ENCODE measurements at regions not wholly inside any gene's neighbourhood (a gene's known extent, or its start where the extent isn't known, plus 50 kb on each side); places are given as distances from the start of the nearest gene placed in this dataset.
"Not testable (repeated sequence)": the region's sequence is repeated elsewhere in the genome, so short reads cannot be mapped to it uniquely, and the experiment has no call there.

DNA sequence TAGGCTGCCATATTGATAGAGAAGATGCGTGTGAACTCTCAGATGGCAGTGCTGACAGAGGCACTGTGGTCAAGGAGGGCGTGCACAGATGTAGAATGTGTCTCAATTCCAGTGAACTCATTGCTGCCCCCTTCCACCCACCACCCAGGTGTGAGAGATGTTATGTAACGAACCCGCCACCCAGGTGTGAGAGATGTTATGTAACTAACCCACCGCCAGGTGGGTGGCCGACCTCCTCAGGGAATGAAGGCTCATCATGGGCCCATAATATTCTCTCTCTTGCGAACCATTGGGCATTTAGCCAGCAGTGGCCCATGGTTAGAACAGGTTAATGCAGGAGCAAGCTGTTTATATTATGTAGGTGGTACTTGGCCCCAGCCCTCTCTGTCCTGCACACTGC is 140.4 kb upstream of the MTPN start:
- Histone ChIP-seq H3K27ac (ENCODE audit: low read depth, low read length, poor library complexity, severe bottlenecking) (no peak overlapping the region), H3K27me3 (replicated peaks; ENCODE audit: insufficient read depth, low read depth, low read length, poor library complexity) (no peaks in the 10 kb centered on the region), H3K36me3 (ENCODE audit: insufficient read depth, low read length, poor library complexity, severe bottlenecking) (no peaks in the 10 kb centered on the region), H3K9me3 (ENCODE audit: low read depth, low read length, poor library complexity, severe bottlenecking) (no peaks in the 10 kb centered on the region), H3K4me3 (ENCODE audit: low read depth, low read length, poor library complexity, severe bottlenecking) (no peak overlapping the region), H3K4me1 (ENCODE audit: insufficient read depth, low read length, poor library complexity, severe bottlenecking) (peaks cover 8% of the 10 kb centered on the region)
- intact Hi-C loops (cut with micrococcal nuclease; ENCODE audit: unreplicated experiment): loop anchor here (10.0 kb wide), 1 partner anchor 567 kb away; no protein-coding TSS in a partner anchor
- POLR2A ChIA-PET (ENCODE audit: low non-redundant PET): no interaction called here
- TF ChIP-seq, protein P1, sequence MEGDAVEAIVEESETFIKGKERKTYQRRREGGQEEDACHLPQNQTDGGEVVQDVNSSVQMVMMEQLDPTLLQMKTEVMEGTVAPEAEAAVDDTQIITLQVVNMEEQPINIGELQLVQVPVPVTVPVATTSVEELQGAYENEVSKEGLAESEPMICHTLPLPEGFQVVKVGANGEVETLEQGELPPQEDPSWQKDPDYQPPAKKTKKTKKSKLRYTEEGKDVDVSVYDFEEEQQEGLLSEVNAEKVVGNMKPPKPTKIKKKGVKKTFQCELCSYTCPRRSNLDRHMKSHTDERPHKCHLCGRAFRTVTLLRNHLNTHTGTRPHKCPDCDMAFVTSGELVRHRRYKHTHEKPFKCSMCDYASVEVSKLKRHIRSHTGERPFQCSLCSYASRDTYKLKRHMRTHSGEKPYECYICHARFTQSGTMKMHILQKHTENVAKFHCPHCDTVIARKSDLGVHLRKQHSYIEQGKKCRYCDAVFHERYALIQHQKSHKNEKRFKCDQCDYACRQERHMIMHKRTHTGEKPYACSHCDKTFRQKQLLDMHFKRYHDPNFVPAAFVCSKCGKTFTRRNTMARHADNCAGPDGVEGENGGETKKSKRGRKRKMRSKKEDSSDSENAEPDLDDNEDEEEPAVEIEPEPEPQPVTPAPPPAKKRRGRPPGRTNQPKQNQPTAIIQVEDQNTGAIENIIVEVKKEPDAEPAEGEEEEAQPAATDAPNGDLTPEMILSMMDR (conservative IDR thresholded peaks at IDR 0.05; ENCODE audit: low read depth, low read length): no peak
- no peak for TF ChIP-seq EZH2 (IDR thresholded peaks at IDR 0.05; ENCODE audit: borderline replicate concordance, low read depth, low read length, poor library complexity, severe bottlenecking)
- CTCF ChIA-PET: no interaction called here
- DNase-seq (ENCODE audit: low spot score): no peak
- BruUV-seq (replicated peaks): no TSS peak

DNA sequence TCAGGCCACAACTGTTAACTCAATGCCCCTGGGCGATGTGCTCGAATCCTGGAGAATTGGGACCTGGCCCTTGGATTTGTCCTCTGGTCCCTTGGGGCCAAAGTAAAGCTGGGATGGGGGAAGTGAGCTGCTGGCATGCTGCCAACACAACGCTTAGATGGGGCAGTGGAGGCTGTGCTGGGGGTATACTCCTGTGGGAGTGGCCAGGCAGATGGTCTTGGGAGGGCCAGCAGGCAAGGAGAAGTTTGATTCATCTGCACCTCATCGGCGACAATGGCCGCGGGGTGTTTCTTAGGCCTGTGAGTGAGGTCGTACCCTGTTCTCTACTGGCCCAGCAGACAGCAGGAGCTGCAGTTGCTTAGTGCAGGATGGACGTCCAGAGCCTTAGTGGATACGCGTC is 139.0 kb upstream of the MTPN start:
- no TSS peak for BruUV-seq (replicated peaks)
- no peak for DNase-seq (ENCODE audit: low spot score)
- H3K4me3 ChIP-seq (ENCODE audit: low read depth, low read length, poor library complexity, severe bottlenecking): no peak overlapping the region
- CTCF ChIA-PET: no interaction called here
- intact Hi-C loops (cut with micrococcal nuclease; ENCODE audit: unreplicated experiment): loop anchor here (10.0 kb wide), 1 partner anchor 569 kb away; no protein-coding TSS in a partner anchor
- no peaks in the 10 kb centered on the region for H3K9me3 ChIP-seq (ENCODE audit: low read depth, low read length, poor library complexity, severe bottlenecking)
- TF ChIP-seq EZH2 (IDR thresholded peaks at IDR 0.05; ENCODE audit: borderline replicate concordance, low read depth, low read length, poor library complexity, severe bottlenecking): no peak
- TF ChIP-seq, protein P1 (conservative IDR thresholded peaks at IDR 0.05; ENCODE audit: low read depth, low read length): no peak
- H3K4me1 ChIP-seq (ENCODE audit: insufficient read depth, low read length, poor library complexity, severe bottlenecking): peaks cover 8% of the 10 kb centered on the region
- POLR2A ChIA-PET (ENCODE audit: low non-redundant PET): no interaction called here
- no peaks in the 10 kb centered on the region for H3K36me3 ChIP-seq (ENCODE audit: insufficient read depth, low read length, poor library complexity, severe bottlenecking)
- no peaks in the 10 kb centered on the region for H3K27me3 ChIP-seq (replicated peaks; ENCODE audit: insufficient read depth, low read depth, low read length, poor library complexity)
- no peak overlapping the region for H3K27ac ChIP-seq (ENCODE audit: low read depth, low read length, poor library complexity, severe bottlenecking)

DNA sequence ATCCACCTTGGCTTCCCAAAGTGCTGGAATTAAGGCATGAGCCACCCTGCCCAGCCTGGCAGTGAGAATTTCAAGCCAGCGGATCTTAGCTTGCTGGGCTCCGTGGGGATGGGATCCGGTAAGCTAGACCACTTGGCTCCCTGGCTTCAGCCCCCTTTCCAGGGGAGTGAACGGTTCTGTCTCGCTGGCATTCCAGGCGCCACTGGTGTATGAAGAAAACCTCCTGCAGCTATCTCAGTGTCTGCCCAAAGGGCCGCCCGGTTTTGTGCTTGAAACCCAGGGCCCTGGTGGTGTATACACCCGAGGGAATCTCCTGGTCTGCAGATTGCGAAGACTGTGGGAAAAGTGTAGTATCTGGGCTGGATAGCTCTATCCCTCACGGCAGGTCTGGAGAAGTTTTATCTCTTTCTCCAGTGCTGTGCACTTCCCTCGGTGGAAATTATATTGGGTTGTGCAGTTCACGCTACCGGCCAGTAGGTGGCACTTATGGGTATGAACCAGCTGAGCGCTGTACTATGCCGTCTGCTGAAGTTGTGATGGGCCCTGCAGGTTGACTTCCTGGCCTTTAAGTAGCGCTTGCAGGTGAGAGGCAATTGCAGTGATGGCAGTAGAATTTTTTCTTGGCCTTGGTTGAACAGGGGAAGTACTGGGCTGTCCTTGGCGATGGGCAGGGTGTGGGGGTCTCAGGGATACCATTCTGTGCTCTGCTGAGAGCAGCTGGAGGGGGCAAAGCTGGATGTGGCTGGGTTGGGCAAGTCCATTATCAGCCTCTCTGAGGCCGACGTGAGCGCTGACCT is 138.0 kb upstream of the MTPN start:
- CTCF ChIA-PET: interaction anchor here (0.7 kb wide), 1 partner anchor 19 kb away, joined by 3 read pairs; no protein-coding TSS in a partner anchor
- no peak overlapping the region for H3K4me3 ChIP-seq (ENCODE audit: low read depth, low read length, poor library complexity, severe bottlenecking)
- H3K4me1 ChIP-seq (ENCODE audit: insufficient read depth, low read length, poor library complexity, severe bottlenecking): peaks cover 8% of the 10 kb centered on the region
- POLR2A ChIA-PET (ENCODE audit: low non-redundant PET): no interaction called here
- TF ChIP-seq, protein P1 (conservative IDR thresholded peaks at IDR 0.05; ENCODE audit: low read depth, low read length): peak; percentile 84
- TF ChIP-seq EZH2 (IDR thresholded peaks at IDR 0.05; ENCODE audit: borderline replicate concordance, low read depth, low read length, poor library complexity, severe bottlenecking): no peak
- H3K27me3 ChIP-seq (replicated peaks; ENCODE audit: insufficient read depth, low read depth, low read length, poor library complexity): no peaks in the 10 kb centered on the region
- H3K9me3 ChIP-seq (ENCODE audit: low read depth, low read length, poor library complexity, severe bottlenecking): no peaks in the 10 kb centered on the region
- no peaks in the 10 kb centered on the region for H3K36me3 ChIP-seq (ENCODE audit: insufficient read depth, low read length, poor library complexity, severe bottlenecking)
- BruUV-seq (replicated peaks): no TSS peak
- intact Hi-C loops (cut with micrococcal nuclease; ENCODE audit: unreplicated experiment): loop anchor here (10.0 kb wide), 1 partner anchor 570 kb away; no protein-coding TSS in a partner anchor
- H3K27ac ChIP-seq (ENCODE audit: low read depth, low read length, poor library complexity, severe bottlenecking): no peak overlapping the region
- DNase-seq (ENCODE audit: low spot score): peak; percentile 74

DNA sequence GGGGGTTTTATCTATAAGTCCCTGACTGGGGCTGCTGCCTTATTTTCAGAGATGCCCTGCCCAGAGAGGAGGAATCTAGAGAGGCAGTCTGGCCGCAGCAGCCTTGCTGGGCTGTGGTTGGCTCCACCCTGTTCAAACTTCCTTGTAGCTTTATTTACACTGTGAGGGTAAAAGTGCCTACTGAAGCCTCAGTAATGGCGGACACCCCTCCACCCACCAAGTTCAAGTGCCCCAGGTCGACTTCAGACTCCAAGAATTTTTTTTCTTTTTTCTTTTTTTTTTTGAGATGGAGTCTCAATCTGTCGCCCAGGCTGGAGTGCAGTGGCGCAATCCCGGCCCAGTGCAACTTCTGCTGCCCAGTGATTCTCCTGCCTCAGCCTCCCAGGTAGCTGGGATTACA is 137.3 kb upstream of the MTPN start:
- H3K4me3 ChIP-seq (ENCODE audit: low read depth, low read length, poor library complexity, severe bottlenecking); BruUV-seq (replicated peaks); H3K4me1 ChIP-seq (ENCODE audit: insufficient read depth, low read length, poor library complexity, severe bottlenecking); H3K9me3 ChIP-seq (ENCODE audit: low read depth, low read length, poor library complexity, severe bottlenecking); H3K36me3 ChIP-seq (ENCODE audit: insufficient read depth, low read length, poor library complexity, severe bottlenecking); H3K27me3 ChIP-seq (replicated peaks; ENCODE audit: insufficient read depth, low read depth, low read length, poor library complexity); DNase-seq (ENCODE audit: low spot score); H3K27ac ChIP-seq (ENCODE audit: low read depth, low read length, poor library complexity, severe bottlenecking); POLR2A ChIA-PET (ENCODE audit: low non-redundant PET): not testable (repeated sequence)
- CTCF ChIA-PET: interaction anchor here (0.7 kb wide), 1 partner anchor 20 kb away, joined by 3 read pairs; no protein-coding TSS in a partner anchor
- intact Hi-C loops (cut with micrococcal nuclease; ENCODE audit: unreplicated experiment): loop anchor here (10.0 kb wide), 1 partner anchor 570 kb away; no protein-coding TSS in a partner anchor

DNA sequence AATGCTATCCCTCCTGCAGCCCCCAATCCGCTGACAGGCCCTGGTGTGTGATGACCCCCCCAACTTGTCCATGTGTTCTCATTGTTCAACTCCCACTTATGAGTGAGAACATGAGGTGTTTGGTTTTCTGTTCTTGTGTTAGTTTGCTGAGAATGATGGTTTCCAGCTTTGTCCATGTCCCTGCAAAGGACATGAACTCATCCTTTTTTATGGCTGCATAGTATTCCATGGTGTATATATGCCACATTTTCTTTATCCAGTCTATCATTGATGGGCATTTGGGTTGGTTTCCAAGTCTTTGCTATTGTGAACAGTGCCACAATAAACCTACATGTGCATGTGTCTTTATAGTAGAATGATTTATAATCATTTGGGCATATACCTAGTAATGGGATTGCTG is 131.9 kb upstream of the MTPN start:
- H3K4me3 ChIP-seq (ENCODE audit: low read depth, low read length, poor library complexity, severe bottlenecking); H3K27me3 ChIP-seq (replicated peaks; ENCODE audit: insufficient read depth, low read depth, low read length, poor library complexity); DNase-seq (ENCODE audit: low spot score); H3K36me3 ChIP-seq (ENCODE audit: insufficient read depth, low read length, poor library complexity, severe bottlenecking); H3K4me1 ChIP-seq (ENCODE audit: insufficient read depth, low read length, poor library complexity, severe bottlenecking); CTCF ChIA-PET; BruUV-seq (replicated peaks); intact Hi-C loops (cut with micrococcal nuclease; ENCODE audit: unreplicated experiment); POLR2A ChIA-PET (ENCODE audit: low non-redundant PET); H3K27ac ChIP-seq (ENCODE audit: low read depth, low read length, poor library complexity, severe bottlenecking); H3K9me3 ChIP-seq (ENCODE audit: low read depth, low read length, poor library complexity, severe bottlenecking): not testable (repeated sequence)

All from A673 (cell line).